HepG2 (cell line): ENCODE measurements at regions not wholly inside any gene's neighbourhood (a gene's known extent, or its start where the extent isn't known, plus 50 kb on each side); places are given as distances from the start of the nearest gene placed in this dataset.
A peak's percentile ranks its signal among the peaks of the same experiment; 100 is the strongest.

Experiments used
- ATF6 ChIP-seq: sonication (generic); formaldehyde crosslinking; conservative IDR thresholded peaks from 2 replicates; pipeline ENCODE4 v1.4.0; 2020; ENCODE audit warnings: missing genetic modification reagents
- DDIT3 ChIP-seq: sonication (generic); formaldehyde crosslinking; IDR thresholded peaks from 2 replicates; pipeline ENCODE4 v1.4.0; 2020; ENCODE audit warnings: mild to moderate bottlenecking, missing genetic modification reagents
- ETS1 ChIP-seq: sonication (generic); formaldehyde crosslinking; IDR thresholded peaks from 2 replicates; pipeline ENCODE4 v1.4.0; 2020; ENCODE audit warnings: missing genetic modification reagents
- HMG20A ChIP-seq: IDR thresholded peaks from 2 replicates; pipeline ENCODE4 v1.6.1; 2016; ENCODE audit warnings: borderline replicate concordance
- HNRNPK ChIP-seq: fragments of 200-400 bp; formaldehyde crosslinking; IDR thresholded peaks from 2 replicates; pipeline ENCODE4 v1.6.1; 2018; ENCODE audit warnings: low read length, low read depth, moderate library complexity, mild to moderate bottlenecking; ENCODE audit not compliant: poor library complexity, severe bottlenecking
- ISX ChIP-seq: sonication (generic); formaldehyde crosslinking; conservative IDR thresholded peaks from 2 replicates; pipeline ENCODE4 v1.5.0; 2020; ENCODE audit warnings: missing genetic modification reagents
- MATR3 ChIP-seq: sonication (generic); formaldehyde crosslinking; IDR thresholded peaks from 2 replicates; pipeline ENCODE4 v1.4.0; 2020; ENCODE audit warnings: missing genetic modification reagents
- NCOA2 ChIP-seq: sonication (generic); formaldehyde crosslinking; IDR thresholded peaks from 2 replicates; pipeline ENCODE4 v1.8.0; 2022; ENCODE audit warnings: inconsistent platforms
- POLR2G ChIP-seq: fragments of 200-400 bp; formaldehyde crosslinking; IDR thresholded peaks from 2 replicates; pipeline ENCODE4 v1.6.1; 2018; ENCODE audit warnings: mild to moderate bottlenecking, low read depth, low read length, moderate library complexity
- SRSF1 ChIP-seq: fragments of 200-400 bp; formaldehyde crosslinking; optimal IDR thresholded peaks from 2 replicates; pipeline ENCODE3; 2017; ENCODE audit warnings: mild to moderate bottlenecking, low read depth, low read length, moderate library complexity
- ZBTB21 ChIP-seq: sonication (generic); formaldehyde crosslinking; IDR thresholded peaks from 2 replicates; pipeline ENCODE4 v1.4.0; 2020; ENCODE audit warnings: missing genetic modification reagents
- ZMYM2 ChIP-seq: sonication (generic); formaldehyde crosslinking; IDR thresholded peaks from 2 replicates; pipeline ENCODE4 v1.8.0; 2022; ENCODE audit warnings: mild to moderate bottlenecking, missing genetic modification reagents
- ZNF101 ChIP-seq: sonication (generic); formaldehyde crosslinking; IDR thresholded peaks from 2 replicates; pipeline ENCODE4 v1.4.0; 2020; ENCODE audit warnings: mild to moderate bottlenecking, low read depth, missing genetic modification reagents, borderline replicate concordance
- ZNF232 ChIP-seq: sonication (generic); formaldehyde crosslinking; IDR thresholded peaks from 2 replicates; pipeline ENCODE4 v1.4.0; 2020; ENCODE audit warnings: missing genetic modification reagents, borderline replicate concordance
- ZNF44 ChIP-seq: sonication (generic); formaldehyde crosslinking; IDR thresholded peaks from 2 replicates; pipeline ENCODE4 v1.5.1; 2020; ENCODE audit warnings: mild to moderate bottlenecking, missing genetic modification reagents
- TF ChIP-seq, protein P1 (sequence below), 2 experiments: fragments of 450-650 bp in 1 of 2; sonication (generic) in 1 of 2; formaldehyde crosslinking in 1 of 2; IDR thresholded peaks; 2 replicates each; pipeline versions ENCODE4 v1.6.1 to v1.8.0; 2016 to 2022; ENCODE audit warnings: antibody characterized with exemption in 1 of 2, mild to moderate bottlenecking in 1 of 2, missing genetic modification reagents in 1 of 2

- TF ChIP-seq, protein P1, sequence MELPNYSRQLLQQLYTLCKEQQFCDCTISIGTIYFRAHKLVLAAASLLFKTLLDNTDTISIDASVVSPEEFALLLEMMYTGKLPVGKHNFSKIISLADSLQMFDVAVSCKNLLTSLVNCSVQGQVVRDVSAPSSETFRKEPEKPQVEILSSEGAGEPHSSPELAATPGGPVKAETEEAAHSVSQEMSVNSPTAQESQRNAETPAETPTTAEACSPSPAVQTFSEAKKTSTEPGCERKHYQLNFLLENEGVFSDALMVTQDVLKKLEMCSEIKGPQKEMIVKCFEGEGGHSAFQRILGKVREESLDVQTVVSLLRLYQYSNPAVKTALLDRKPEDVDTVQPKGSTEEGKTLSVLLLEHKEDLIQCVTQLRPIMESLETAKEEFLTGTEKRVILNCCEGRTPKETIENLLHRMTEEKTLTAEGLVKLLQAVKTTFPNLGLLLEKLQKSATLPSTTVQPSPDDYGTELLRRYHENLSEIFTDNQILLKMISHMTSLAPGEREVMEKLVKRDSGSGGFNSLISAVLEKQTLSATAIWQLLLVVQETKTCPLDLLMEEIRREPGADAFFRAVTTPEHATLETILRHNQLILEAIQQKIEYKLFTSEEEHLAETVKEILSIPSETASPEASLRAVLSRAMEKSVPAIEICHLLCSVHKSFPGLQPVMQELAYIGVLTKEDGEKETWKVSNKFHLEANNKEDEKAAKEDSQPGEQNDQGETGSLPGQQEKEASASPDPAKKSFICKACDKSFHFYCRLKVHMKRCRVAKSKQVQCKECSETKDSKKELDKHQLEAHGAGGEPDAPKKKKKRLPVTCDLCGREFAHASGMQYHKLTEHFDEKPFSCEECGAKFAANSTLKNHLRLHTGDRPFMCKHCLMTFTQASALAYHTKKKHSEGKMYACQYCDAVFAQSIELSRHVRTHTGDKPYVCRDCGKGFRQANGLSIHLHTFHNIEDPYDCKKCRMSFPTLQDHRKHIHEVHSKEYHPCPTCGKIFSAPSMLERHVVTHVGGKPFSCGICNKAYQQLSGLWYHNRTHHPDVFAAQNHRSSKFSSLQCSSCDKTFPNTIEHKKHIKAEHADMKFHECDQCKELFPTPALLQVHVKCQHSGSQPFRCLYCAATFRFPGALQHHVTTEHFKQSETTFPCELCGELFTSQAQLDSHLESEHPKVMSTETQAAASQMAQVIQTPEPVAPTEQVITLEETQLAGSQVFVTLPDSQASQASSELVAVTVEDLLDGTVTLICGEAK (IDR thresholded peaks at IDR 0.05) = no peak
- TF ChIP-seq, protein P1 (CRISPR knock-in tag; IDR thresholded peaks at IDR 0.05) = no peak; the same call in none of the 2 replicates
- TF ChIP-seq SRSF1 = no peak
- no peak for TF ChIP-seq HNRNPK
- TF ChIP-seq ZNF101 (CRISPR knock-in tag) = no peak
- no peak for TF ChIP-seq POLR2G
- TF ChIP-seq DDIT3 = no peak
- no peak for TF ChIP-seq ZNF44 (CRISPR knock-in tag)
- TF ChIP-seq ETS1 (CRISPR knock-in tag) = no peak; the same call in 1 of the 2 replicates
- peak; percentile 13; the same call in 1 of the 2 replicates for TF ChIP-seq NCOA2 (CRISPR knock-in tag)
- no peak; the same call in 1 of the 2 replicates for TF ChIP-seq ZBTB21 (CRISPR knock-in tag)
- 0 out of 2 replicates have a peak, but pooled peaks have one; percentile 2 for TF ChIP-seq ZNF232 (CRISPR knock-in tag)
- TF ChIP-seq MATR3 (CRISPR knock-in tag) = no peak
- TF ChIP-seq ISX (CRISPR knock-in tag) = no peak
- no peak for TF ChIP-seq ZMYM2 (CRISPR knock-in tag)
- TF ChIP-seq ATF6 (CRISPR knock-in tag) = no peak
- no peak for TF ChIP-seq HMG20A (CRISPR knock-in tag)
Measured at GRCh38 chr2:8573234-8573941, 108.5 kb upstream of the ID2 start (continued).
